GM21526 (cell line): ENCODE measurements at regions not wholly inside any gene's neighbourhood (a gene's known extent, or its start where the extent isn't known, plus 50 kb on each side); places are given as distances from the start of the nearest gene placed in this dataset.
A peak's percentile ranks its signal among the peaks of the same experiment; 100 is the strongest.

Source experiments
- ATAC-seq: cut with Tn5 transposase; IDR thresholded peaks from one replicate; pipeline ENCODE4 v1.9.1; 2021; ENCODE audit warnings: moderate library complexity; ENCODE audit not compliant: unreplicated experiment, low FRiP score

GRCh38 chr22:49660794-49661781 is 166.6 kb downstream of the BRD1 start:
- ATAC-seq: no peak

DNA sequence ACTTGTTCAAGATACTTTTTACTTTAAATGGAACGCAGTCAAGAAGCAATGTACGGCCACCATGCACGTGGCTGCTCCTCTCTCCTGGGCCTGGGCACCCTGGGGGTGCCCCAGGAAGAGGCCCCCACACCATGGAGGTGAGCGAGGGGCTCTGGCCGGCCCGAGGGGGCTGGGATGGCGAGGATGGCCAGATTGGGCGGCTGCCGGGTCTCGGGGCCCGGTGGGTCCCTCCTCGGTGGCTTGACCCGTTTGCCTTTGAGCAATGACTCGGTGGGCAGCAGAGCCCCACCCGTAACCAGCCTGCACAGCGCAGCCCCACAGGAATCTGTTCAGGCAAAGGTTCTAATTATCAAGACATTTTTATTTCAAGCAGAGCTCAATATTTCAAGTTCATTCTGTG is 167.4 kb downstream of the BRD1 start:
- no peak for ATAC-seq

DNA sequence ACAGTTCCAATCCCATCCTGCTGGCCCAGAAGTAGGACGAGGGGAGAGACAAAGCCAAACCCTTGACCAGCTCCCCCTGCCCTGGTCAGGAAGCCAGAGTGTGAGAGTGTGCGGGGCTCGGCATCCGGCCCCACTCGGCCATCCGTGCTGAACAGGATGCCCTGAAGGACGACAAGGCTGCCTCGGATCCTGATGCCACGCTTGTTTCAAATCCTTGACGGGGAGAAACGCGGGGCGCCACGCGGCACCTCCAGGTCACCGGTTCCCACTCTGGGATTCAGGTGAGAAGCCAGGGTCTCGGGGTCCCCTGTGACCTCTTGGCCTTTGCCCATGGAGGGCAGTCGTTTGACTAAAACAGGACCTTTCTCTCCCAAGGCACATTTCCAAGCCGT is 167.8 kb downstream of the BRD1 start:
- ATAC-seq: no peak

- ATAC-seq: no peak
Observed at GRCh38 chr22:49659281-49659923, 168.3 kb downstream of the BRD1 start.

DNA sequence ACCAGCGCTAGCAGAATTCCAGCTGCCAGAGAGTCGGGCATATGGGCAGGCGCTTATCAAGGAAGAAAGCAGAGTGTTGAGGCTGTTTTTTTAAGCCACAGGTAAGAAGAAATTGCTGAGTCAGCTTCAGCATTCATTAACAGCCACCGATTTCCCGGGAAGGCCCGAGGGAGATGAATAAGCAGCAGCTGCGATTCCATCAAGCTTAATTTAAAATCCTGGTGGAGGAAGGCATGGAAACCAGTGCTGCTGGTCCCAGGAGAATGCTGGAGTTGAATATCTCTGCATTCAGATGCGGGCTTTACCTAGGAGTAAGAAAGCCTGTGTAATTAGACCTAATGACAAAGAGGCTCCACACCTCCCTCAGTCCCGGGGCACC is 168.8 kb downstream of the BRD1 start:
- no peak for ATAC-seq

GRCh38 chr22:49657974-49658590 is 169.6 kb downstream of the BRD1 start:
- ATAC-seq: no peak

DNA sequence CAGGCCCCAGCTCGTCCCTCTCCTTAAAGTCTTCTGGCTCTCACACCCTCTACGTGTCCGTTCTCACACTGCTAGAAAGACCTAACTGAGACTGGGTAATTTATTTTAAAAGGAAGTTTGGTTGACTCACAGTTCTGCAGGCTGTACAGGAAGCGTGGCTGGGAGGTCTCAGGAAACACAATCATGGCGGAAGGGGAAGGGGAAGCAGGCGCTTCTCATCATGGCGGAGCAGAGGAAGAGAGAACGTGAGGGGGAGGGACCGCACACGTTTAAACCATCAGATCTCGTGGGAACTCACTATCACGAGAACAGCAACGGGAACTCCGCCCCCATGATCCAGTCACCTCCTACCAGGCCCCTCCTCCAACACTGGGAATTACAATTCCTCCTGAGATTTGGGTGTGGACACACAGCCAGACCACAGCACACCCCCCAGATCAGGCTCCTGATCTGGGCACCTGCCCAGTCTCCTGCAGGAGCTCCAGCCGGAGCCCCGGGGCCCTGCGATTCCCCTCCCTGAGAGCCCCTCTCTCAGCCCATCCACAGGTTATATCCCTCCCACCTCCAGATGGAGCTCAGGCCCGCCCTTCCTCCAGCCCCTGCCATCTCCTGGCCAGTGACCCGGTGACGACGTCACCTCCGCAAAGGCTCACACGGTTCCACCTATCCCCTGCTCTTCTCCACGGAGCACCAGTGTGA is 170.2 kb downstream of the BRD1 start:
- ATAC-seq: peak; percentile 61

GRCh38 chr22:49656883-49657274 is 170.8 kb downstream of the BRD1 start:
- ATAC-seq: peak; percentile 34

- no peak for ATAC-seq
Observed at GRCh38 chr22:49656291-49656851, 171.3 kb downstream of the BRD1 start.

DNA sequence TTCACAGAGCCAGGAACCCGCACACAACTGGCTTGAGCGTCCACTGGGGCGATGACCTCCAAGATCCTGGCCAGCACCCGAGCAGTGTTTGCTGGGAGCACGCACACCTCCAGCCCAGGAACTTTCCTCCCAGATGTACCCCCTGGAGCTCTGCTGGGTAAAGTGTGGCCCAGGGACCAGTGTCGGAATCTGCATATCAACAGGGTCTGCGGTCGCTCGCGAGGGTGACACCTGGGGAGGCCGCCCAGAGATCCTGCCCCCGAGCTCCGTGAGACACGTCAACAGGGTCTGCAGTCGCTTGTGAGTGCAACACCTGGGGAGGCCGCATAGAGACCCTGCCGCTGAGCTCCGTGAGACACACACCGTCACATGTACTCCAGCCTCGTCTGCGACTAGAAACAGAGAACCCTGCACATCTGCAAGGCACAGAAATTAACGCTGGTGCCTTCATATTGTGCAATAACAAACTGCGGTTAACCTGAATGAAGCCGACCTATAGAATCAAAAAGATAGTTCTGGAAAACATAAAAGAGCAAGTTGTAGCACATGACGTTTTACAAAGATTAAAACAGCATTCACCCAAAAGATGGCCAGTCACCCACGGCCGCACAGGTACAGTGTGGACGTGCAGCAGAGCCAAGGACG is 172.4 kb downstream of the BRD1 start:
- no peak for ATAC-seq

GRCh38 chr22:49650336-49651241 is 177.1 kb downstream of the BRD1 start:
- ATAC-seq: no peak

DNA sequence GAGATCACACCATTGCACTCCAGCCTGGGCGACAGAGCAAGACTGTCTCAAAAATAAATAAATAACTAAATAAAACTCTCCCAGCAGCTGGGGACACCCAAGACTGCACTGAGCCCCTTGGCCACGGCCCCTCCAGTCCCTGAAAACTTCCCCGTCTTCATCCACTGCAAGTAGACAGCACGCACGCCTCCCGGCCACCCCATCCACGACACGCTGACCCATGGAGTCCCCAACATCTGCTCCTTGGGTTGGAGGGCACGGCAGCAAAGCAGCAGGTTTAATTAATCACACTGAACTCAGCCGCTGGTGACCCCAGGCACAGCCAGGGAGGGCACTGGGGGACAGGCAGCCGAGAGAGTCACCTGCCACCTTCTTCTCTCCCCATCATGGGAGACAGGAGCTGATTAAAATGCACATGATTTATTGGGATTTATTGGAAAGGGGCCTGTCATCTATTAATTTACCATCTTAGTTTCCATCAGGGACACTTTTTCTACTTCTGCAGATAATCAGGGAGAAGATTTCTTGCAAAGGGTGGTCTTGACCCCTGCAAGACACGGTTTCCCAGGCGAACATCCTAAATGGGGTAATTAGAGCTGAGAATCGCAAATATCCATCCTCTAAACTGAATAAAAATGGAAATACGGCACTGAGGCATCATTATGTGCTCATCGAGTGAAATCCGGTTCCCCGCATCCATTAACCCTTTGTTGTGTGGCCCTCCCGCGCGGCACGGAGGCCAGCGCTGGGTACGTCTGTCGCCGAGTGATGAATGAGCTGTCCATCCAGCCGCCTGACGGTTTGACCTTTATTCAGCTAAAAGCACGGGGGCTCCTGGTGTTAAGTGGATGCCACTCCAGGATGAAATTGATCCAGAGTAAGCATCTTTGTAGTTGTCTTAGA is 178.3 kb downstream of the BRD1 start:
- ATAC-seq: no peak

GRCh38 chr22:49648053-49648452 is 179.6 kb downstream of the BRD1 start:
- ATAC-seq: no peak

GRCh38 chr22:49647627-49648026 is 180.0 kb downstream of the BRD1 start:
- no peak for ATAC-seq

DNA sequence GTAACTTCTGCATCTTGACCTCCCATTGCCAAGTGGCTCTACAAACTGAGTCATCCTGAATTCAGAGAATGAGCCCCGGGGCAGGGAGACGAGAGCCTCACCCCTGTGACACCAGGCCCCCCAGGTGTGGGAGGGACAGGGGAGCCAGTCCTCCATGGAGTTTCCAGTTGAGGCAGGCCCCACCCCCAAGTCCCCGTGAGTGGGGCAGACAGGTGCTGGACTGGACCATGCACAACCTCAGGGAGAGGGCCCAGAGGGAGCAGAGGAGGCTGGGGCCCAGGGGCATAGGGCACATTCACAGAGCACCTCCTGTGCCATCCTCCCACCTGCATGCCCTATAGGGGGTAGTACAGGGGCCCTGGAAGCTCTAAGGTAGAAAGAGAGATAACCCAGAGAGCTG is 180.8 kb downstream of the BRD1 start:
- no peak for ATAC-seq

DNA sequence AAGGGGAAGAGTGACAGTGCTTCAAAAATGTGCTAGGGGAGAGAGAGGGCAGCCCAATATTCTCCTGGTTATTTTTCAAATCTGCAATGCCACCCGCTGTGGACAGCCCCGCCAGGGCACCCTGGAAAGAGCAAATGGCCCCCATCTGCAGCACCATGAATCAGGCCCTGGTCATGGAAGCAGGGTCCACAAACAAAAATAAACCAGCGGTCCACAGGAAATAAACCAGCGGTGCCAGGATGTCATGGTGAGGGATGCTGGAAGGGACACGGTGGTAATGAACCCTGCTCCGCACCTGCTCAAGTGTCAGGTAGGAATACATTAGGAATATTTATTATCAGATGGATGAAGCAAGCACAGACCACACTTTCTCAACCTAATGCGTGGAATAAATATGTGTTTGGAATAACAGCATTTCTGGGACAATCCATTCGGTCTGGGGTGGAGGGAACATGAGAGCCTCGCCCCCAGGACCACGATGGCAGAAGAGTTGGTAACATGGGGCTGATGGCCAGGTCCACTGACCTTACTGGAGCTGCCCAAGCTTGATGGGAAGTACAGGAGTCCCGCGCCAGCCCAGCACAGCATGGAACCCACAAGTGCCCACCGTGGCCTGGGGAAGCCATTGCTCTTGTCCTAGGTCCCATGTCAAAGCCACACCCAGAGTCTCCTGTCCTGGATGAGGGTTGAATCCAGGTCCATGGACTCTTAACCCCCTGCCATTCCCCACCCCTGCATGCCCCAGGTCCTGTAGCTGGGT is 181.7 kb downstream of the BRD1 start:
- no peak for ATAC-seq

GRCh38 chr22:49645257-49645656 is 182.4 kb downstream of the BRD1 start:
- no peak for ATAC-seq
